ENCODE measurements at regions not wholly inside any gene's neighbourhood (a gene's known extent, or its start where the extent isn't known, plus 50 kb on each side); places are given as distances from the start of the nearest gene placed in this dataset.

DNA sequence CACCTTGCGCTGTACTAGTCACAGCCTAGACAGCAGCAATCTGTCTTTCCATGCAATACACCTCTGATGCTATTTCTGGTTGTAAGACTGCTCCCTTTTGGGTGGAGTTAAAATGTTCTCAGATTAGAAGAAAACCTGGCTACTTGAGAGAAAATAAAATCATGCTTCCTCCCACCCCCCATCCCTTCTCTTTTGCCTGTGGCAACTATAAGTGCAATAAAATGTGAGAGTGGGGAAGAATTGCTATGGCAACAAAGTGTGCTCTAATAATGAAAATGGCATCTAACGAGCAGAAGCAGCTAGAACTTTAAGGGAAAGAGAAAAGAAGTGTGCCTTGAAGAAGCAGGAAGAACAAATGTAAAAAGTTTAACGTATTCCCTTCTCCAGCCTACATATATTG lies 464.2 kb upstream of the FSHR start:
- TF ChIP-seq, protein P1, sequence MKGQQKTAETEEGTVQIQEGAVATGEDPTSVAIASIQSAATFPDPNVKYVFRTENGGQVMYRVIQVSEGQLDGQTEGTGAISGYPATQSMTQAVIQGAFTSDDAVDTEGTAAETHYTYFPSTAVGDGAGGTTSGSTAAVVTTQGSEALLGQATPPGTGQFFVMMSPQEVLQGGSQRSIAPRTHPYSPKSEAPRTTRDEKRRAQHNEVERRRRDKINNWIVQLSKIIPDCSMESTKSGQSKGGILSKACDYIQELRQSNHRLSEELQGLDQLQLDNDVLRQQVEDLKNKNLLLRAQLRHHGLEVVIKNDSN (IDR thresholded peaks at IDR 0.05) = no peak
- no peak for TF ChIP-seq RAD21 (IDR thresholded peaks at IDR 0.05; ENCODE audit: low read depth)
